SK-N-SH (cell line): ENCODE measurements at regions not wholly inside any gene's neighbourhood (a gene's known extent, or its start where the extent isn't known, plus 50 kb on each side); places are given as distances from the start of the nearest gene placed in this dataset.

Experiments
- CTCF ChIA-PET: fragments of 300-600, 350-600 bp; formaldehyde crosslinking; extraction: SDS; loops from one replicate; lab custom pipeline; 2021; lab: Yijun Ruan, JAX
- POLR2A ChIA-PET: fragments of 350-600 bp; sonication (Branson Sonifier 250); formaldehyde crosslinking; extraction: SDS; loops from one replicate; lab custom pipeline; 2020; ENCODE audit warnings: antibody characterized with exemption, inconsistent platforms; lab: Yijun Ruan, JAX
- DNase-seq: peaks from one replicate; pipeline ENCODE4 v3.0.0; 2012
- H2AFZ ChIP-seq: fragments of 200-600 bp; sonication (generic); 2 replicates; pipeline ENCODE4 v1.8.1; 2016; ENCODE audit warnings: antibody characterized with exemption, mild to moderate bottlenecking, low read depth
- H3F3A ChIP-seq: fragments of 200-600 bp; sonication (generic); replicated peaks from 2 replicates; pipeline ENCODE3; 2016; ENCODE audit warnings: antibody characterized with exemption, mild to moderate bottlenecking; ENCODE audit not compliant: insufficient read depth
- H3K27ac ChIP-seq, 2 experiments: fragments of 200-500 bp in 1 of 2; fragments of 200-600 bp in 1 of 2; sonication (Bioruptor generic) in 1 of 2; sonication (generic), shearing (Covaris generic) in 1 of 2; 2 replicates each; pipeline versions ENCODE4 v1.5.1 to v1.6.1; 2014 to 2016; ENCODE audit warnings: low read depth in 2 of 2, inconsistent platforms in 1 of 2, low read length in 1 of 2, mild to moderate bottlenecking in 1 of 2, mixed read lengths in 1 of 2
- H3K27me3 ChIP-seq: fragments of 200-600 bp; sonication (generic), shearing (Covaris generic); 2 replicates; pipeline ENCODE4 v1.6.1; 2016; ENCODE audit warnings: mixed run types; ENCODE audit not compliant: insufficient read depth
- H3K36me3 ChIP-seq, 2 experiments: fragments of 200-500 bp in 1 of 2; fragments of 200-600 bp in 1 of 2; sonication (Bioruptor generic) in 1 of 2; sonication (generic) in 1 of 2; replicated peaks in 1 of 2; 2 replicates each; pipeline versions ENCODE3 to v1.5.1; 2014 to 2016; ENCODE audit warnings: low read length in 1 of 2, mild to moderate bottlenecking in 1 of 2; ENCODE audit not compliant: insufficient read depth in 2 of 2, control insufficient read depth in 1 of 2
- H3K4me1 ChIP-seq, 2 experiments: fragments of 200-500 bp in 1 of 2; fragments of 200-600 bp in 1 of 2; sonication (Bioruptor generic) in 1 of 2; sonication (generic), shearing (Covaris generic) in 1 of 2; 2 replicates each; pipeline versions ENCODE4 v1.5.1 to v1.6.1; 2014 to 2016; ENCODE audit warnings: low read depth in 1 of 2, low read length in 1 of 2, mixed run types in 1 of 2; ENCODE audit not compliant: insufficient read depth in 2 of 2, control insufficient read depth in 1 of 2
- H3K4me2 ChIP-seq: fragments of 200-600 bp; sonication (generic), shearing (Covaris generic); 2 replicates; pipeline ENCODE4 v1.6.1; 2017; ENCODE audit warnings: mixed run types
- H3K4me3 ChIP-seq, 2 experiments: fragments of 200-500 bp in 1 of 2; fragments of 200-600 bp in 1 of 2; sonication (Bioruptor generic) in 1 of 2; sonication (generic), shearing (Covaris generic) in 1 of 2; 2 replicates each; pipeline versions ENCODE4 v1.5.1 to v1.8.1; 2014 to 2016; ENCODE audit warnings: low read depth in 2 of 2, inconsistent platforms in 1 of 2, low read length in 1 of 2, mild to moderate bottlenecking in 1 of 2, mixed read lengths in 1 of 2, moderate library complexity in 1 of 2
- H3K79me2 ChIP-seq: fragments of 200-600 bp; sonication (generic); 2 replicates; pipeline ENCODE4 v1.8.1; 2017; ENCODE audit warnings: mild to moderate bottlenecking; ENCODE audit not compliant: insufficient read depth
- H3K9ac ChIP-seq: fragments of 200-600 bp; sonication (generic); 2 replicates; pipeline ENCODE4 v1.6.1; 2017; ENCODE audit warnings: mixed run types
- H3K9me2 ChIP-seq: fragments of 200-600 bp; sonication (generic); 2 replicates; pipeline ENCODE4 v1.6.1; 2017; ENCODE audit warnings: mixed run types
- H3K9me3 ChIP-seq: fragments of 200-600 bp; sonication (generic); 2 replicates; pipeline ENCODE4 v1.6.1; 2017; ENCODE audit warnings: mixed run types, mild to moderate bottlenecking, moderate library complexity
- H4K20me1 ChIP-seq: fragments of 200-600 bp; sonication (generic); 2 replicates; pipeline ENCODE4 v1.6.1; 2017; ENCODE audit warnings: mild to moderate bottlenecking, mixed run types; ENCODE audit not compliant: insufficient read depth
- CHD2 ChIP-seq: fragments of 150-350 bp; IDR thresholded peaks from 2 replicates; pipeline ENCODE4 v1.6.1; 2018; ENCODE audit warnings: low read length; ENCODE audit not compliant: partially characterized antibody
- EZH2phosphoT487 ChIP-seq: fragments of 200-600 bp; sonication (generic); IDR thresholded peaks from 2 replicates; pipeline ENCODE4 v1.6.1; 2017; ENCODE audit warnings: low read depth, mixed run types, mild to moderate bottlenecking, antibody characterized with exemption, moderate library complexity, borderline replicate concordance
- FOSL2 ChIP-seq: IDR thresholded peaks from 2 replicates; pipeline ENCODE4 v1.4.0; 2012; ENCODE audit warnings: low read depth, mild to moderate bottlenecking, moderate library complexity, borderline replicate concordance
- FOXJ3 ChIP-seq: sonication (generic); formaldehyde crosslinking; IDR thresholded peaks from 2 replicates; pipeline ENCODE4 v1.5.1; 2020; ENCODE audit warnings: mild to moderate bottlenecking, missing genetic modification reagents
- FOXM1 ChIP-seq: IDR thresholded peaks from 2 replicates; pipeline ENCODE4 v1.4.0; 2012; ENCODE audit warnings: low read depth, mild to moderate bottlenecking
- JUND ChIP-seq: IDR thresholded peaks from 2 replicates; pipeline ENCODE4 v1.4.0; 2012
- MAX ChIP-seq: IDR thresholded peaks from 2 replicates; pipeline ENCODE4 v1.4.0; 2012; ENCODE audit warnings: low read depth
- MEF2A ChIP-seq: IDR thresholded peaks from 2 replicates; pipeline ENCODE4 v1.4.0; 2012; ENCODE audit warnings: low read depth, borderline replicate concordance
- MXI1 ChIP-seq: IDR thresholded peaks from 2 replicates; pipeline ENCODE4 v1.6.1; 2012; ENCODE audit warnings: mild to moderate bottlenecking, low read depth, low read length, improper control_type of control experiment
- NRF1 ChIP-seq: IDR thresholded peaks from 2 replicates; pipeline ENCODE4 v1.6.1; 2012; ENCODE audit warnings: low read depth, mild to moderate bottlenecking, low read length
- PBX3 ChIP-seq: IDR thresholded peaks from 2 replicates; pipeline ENCODE4; 2012
- RAD21 ChIP-seq: IDR thresholded peaks from 2 replicates; pipeline ENCODE4 v1.6.1; 2012; ENCODE audit warnings: mild to moderate bottlenecking, low read length
- RCOR1 ChIP-seq: fragments of 150-350 bp; IDR thresholded peaks from 2 replicates; pipeline ENCODE4 v1.6.1; 2017; ENCODE audit warnings: antibody characterized with exemption, low read length
- TAF1 ChIP-seq: IDR thresholded peaks from 2 replicates; pipeline ENCODE4 v1.6.1; 2012; ENCODE audit warnings: low read depth, mild to moderate bottlenecking, low read length, moderate library complexity, borderline replicate concordance
- TCF12 ChIP-seq: IDR thresholded peaks from 2 replicates; pipeline ENCODE4 v1.4.0; 2012
- TEAD4 ChIP-seq: IDR thresholded peaks from 2 replicates; pipeline ENCODE4 v1.4.0; 2012; ENCODE audit warnings: mild to moderate bottlenecking, borderline replicate concordance; ENCODE audit not compliant: insufficient read depth
- USF2 ChIP-seq: fragments of 150-350 bp; IDR thresholded peaks from 2 replicates; pipeline ENCODE4 v1.6.1; 2017; ENCODE audit warnings: antibody characterized with exemption, low read length, low read depth, borderline replicate concordance
- WGBS: methylation state at CpG from one replicate; pipeline ENCODE4 v1.1.6; 2017; ENCODE audit warnings: low lambda C conversion rate; 5-methylcytosine and 5-hydroxymethylcytosine counted together
- TF ChIP-seq, protein P1 (sequence below): IDR thresholded peaks from 2 replicates; pipeline ENCODE4 v1.4.0; 2012; ENCODE audit warnings: low read depth, borderline replicate concordance
- TF ChIP-seq, protein P2 (sequence below): fragments of 200-600 bp; sonication (generic); IDR thresholded peaks from 2 replicates; pipeline ENCODE4 v1.6.1; 2017; ENCODE audit warnings: antibody characterized with exemption, mild to moderate bottlenecking, moderate library complexity

GRCh38 chr13:43963726-43964125, 84.0 kb downstream of the LACC1 start:
- DNase-seq = no peak
- Histone ChIP-seq H3K4me2 (no peak overlapping the region), H3K36me3 (no peaks in the 10 kb centered on the region), H3K4me3 (no peak overlapping the region), H3K27me3 (no peaks in the 10 kb centered on the region), H3K27ac (no peak overlapping the region), H3K79me2 (no peaks in the 10 kb centered on the region), H3K9me3 (no peaks in the 10 kb centered on the region), H3K9ac (no peak overlapping the region), H3K9me2 (no peaks in the 10 kb centered on the region), H3F3A (no peaks in the 10 kb centered on the region), H3K4me1 (no peaks in the 10 kb centered on the region), H2AFZ (no peak overlapping the region), H4K20me1 (no peaks in the 10 kb centered on the region)
- ChIA-PET CTCF (no interaction called here), POLR2A (no interaction called here)
- WGBS = 85% methylated on average over 4 of the region's 4 CpGs
- TF ChIP-seq FOXJ3 (CRISPR knock-in tag) (no peak), MEF2A (no peak), NRF1 (no peak), RAD21 (no peak), RCOR1 (no peak), EZH2phosphoT487 (no peak), FOXM1 (no peak), CHD2 (no peak), PBX3 (no peak), MXI1 (no peak), TCF12 (no peak), USF2 (no peak), TAF1 (no peak), FOSL2 (no peak), TEAD4 (no peak), MAX (no peak), JUND (no peak)
- TF ChIP-seq, protein P1, sequence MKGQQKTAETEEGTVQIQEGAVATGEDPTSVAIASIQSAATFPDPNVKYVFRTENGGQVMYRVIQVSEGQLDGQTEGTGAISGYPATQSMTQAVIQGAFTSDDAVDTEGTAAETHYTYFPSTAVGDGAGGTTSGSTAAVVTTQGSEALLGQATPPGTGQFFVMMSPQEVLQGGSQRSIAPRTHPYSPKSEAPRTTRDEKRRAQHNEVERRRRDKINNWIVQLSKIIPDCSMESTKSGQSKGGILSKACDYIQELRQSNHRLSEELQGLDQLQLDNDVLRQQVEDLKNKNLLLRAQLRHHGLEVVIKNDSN = no peak
- TF ChIP-seq, protein P2, sequence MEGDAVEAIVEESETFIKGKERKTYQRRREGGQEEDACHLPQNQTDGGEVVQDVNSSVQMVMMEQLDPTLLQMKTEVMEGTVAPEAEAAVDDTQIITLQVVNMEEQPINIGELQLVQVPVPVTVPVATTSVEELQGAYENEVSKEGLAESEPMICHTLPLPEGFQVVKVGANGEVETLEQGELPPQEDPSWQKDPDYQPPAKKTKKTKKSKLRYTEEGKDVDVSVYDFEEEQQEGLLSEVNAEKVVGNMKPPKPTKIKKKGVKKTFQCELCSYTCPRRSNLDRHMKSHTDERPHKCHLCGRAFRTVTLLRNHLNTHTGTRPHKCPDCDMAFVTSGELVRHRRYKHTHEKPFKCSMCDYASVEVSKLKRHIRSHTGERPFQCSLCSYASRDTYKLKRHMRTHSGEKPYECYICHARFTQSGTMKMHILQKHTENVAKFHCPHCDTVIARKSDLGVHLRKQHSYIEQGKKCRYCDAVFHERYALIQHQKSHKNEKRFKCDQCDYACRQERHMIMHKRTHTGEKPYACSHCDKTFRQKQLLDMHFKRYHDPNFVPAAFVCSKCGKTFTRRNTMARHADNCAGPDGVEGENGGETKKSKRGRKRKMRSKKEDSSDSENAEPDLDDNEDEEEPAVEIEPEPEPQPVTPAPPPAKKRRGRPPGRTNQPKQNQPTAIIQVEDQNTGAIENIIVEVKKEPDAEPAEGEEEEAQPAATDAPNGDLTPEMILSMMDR = no peak
